Stimulated activated CD8-positive, alpha-beta memory T cell treated with anti-CD3 and anti-CD28 coated beads, Interleukin-7, amount 100 ng/mL, for 48 hours (primary cell): ENCODE measurements at regions not wholly inside any gene's neighbourhood (a gene's known extent, or its start where the extent isn't known, plus 50 kb on each side); places are given as distances from the start of the nearest gene placed in this dataset.

Source experiments
- DNase-seq, 2 donors: peaks; one replicate each; pipeline ENCODE4 v3.0.0-alpha.2; 2020; ENCODE audit warnings: low read depth in 1 of 2; ENCODE audit errors: extremely low read depth in 1 of 2

DNA sequence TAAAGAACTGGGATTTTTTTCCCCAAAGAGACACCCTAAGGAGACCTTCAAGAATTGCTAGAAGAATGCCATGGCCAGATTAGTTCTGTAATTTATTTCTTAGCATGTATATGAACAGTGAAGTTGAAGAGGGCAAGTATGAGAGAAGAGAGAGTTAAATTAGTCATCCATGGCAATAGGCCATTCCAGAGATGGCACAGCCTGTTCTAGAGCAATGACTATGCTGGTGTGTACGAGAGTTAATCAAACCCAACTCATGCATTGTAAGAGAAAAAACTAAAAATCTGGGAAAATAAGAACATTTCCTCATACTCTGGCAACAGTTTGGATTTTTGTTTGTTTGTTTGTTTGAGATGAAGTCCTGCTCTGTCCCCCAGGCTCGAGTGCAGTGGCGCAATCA, 112.1 kb upstream of the PIK3C3 start:
- DNase-seq = no peak

DNA sequence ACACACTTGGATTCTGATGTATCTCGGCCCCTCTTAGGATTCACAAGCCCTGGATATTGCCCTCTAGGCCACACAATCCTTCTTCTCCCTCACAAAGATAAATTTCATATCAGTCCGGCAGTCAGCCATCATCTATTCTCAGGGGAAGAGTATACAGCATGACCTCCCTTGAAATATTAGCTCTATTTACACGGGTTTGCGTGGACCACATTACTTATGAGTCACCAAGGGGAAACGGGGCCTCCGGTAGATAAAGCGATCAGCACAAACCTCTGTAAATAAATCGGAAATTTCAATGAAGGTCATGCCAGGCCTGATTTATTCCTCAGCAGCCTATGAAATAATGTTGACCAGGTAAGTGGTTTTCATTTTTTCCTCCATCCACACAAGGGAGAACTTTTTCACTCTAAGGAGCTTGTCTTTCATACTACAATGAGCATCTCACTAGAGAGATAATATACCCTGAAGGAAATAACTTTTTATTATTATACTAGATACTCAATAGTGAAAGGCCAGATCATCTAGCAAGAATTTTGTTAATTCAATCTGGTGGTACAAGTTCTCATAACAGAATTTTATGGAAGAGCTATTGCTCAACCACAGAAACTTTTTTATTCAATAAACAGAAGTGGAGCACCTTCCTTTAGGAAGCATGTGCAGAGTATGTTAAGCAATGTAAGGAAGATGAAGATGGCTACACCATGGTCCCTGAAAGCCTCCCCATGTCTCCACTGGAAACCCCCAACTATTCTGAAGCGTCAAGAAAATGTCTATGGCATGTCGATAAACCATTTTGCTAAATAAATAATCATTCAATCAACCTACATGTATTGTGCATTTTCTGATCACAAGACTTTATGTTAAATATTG, 125.2 kb upstream of the PIK3C3 start:
- DNase-seq = no peak

DNA sequence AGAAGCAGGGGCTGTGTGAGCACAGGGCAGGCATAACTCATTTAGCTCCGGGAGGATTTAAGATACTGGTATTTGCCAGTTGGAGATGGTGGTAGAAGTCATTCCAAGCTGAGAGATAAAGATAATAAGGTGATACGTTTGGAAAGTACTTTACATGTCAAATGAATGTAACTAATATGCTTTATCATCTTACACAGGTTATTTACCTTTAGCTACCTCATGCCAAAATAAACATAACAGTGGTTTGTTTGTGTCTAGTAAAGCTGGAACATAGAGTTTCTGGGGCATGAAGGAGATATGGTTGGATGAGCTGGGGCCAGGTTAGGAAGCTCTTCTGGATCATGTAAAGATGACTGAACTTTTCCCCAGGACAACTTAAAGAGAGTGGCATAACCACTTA, 126.9 kb upstream of the PIK3C3 start:
- no peak for DNase-seq

DNA sequence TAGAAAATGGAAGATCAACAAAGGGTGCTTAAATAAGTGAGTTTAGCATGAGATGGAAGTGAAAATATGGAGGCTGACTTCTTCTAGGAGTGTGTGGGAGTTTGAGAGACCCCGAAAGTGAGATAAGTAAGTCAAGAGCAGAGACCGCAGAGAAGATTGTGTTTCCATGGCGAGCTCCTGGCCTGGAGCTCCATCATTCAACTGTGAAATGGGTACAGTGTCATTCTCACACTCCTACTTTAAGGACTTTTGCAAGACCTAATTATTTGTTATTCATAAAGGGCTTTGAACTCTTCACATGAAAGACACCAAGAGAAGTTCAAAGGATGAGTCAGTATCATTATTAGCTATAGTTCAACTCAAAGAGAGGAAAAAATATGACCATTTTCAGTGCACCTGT, 134.2 kb upstream of the PIK3C3 start:
- no peak for DNase-seq

DNA sequence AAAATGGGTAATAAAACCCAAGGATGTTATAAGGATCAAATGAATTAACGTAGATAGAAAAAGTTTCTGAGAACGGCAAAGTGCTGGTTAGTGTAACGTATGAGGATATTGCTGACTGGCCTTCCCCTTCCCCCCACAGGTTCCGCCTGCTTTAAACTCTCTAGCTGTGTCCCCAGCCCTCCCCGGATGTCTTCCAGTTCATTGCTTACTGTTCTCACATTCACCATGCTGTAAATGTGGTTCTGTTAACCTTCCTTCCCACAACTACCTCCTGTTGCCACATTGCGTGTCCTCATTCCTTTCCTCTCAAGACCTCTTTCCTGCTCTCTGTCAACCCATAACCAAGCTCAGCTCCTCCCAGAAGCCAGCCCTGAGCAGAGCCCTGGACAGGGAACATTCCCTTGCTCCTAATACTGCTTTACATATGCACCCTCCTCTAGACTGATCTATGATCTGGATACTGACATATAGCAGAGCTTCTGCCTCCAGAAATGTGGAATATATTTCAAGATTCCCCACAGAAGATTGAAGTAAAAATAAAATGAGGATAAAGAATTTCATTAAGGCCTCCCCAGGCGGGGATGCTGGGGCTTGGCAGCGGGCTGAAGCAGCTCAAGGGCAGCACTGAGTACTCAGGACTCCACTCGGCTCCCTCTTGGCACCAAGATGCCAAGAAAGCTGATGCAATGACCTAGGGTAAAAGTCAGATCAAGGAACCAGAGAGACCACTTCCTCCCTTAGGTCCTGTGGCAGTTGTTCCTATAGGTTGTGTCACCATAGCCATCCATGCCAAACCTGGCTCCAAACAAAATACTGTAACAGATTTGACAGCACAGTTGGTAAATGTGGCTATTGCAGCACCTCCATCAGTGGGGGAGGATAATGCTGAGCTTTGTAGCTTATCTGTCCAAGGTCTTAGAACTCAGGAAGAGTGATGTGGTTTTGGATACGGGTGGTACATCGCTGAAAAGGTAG, 136.4 kb upstream of the PIK3C3 start:
- DNase-seq = no peak

DNA sequence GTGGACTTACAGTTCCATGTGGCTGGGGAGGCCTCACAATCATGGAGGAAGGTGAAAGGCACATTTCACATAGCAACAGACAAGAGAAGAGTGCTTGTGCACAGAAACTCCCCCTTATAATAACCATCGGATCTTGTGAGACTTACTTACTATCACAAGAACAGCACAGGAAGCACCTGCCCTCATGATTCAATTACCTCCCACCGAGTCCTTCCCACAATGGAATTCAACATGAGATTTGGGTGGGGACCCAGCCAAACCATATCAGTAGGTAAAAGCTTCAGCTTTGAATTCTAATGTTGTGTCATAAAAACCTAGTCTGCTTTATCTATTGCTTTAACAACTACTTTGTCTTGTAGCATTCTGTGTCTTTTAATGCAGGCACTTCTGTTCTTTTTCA, 140.4 kb upstream of the PIK3C3 start:
- no peak for DNase-seq

DNA sequence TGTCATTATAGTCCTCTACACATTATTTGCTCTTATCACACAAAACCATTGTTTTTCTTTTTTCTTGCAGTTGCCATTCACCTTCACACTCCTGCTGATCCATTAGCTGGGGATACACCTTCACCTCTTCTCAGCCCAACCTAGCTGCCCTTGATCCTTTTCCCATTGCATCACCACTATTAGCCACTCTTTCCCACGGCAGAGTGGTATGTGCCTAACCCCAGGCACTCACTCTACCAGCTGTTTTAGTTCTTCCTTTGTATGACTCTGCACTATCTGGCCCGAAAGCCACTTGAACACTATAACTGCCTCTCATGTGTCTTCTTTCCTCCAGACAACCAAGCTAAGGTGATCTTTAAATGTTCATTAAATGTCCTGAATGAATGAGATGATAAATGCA, 145.4 kb upstream of the PIK3C3 start:
- no peak for DNase-seq

DNA sequence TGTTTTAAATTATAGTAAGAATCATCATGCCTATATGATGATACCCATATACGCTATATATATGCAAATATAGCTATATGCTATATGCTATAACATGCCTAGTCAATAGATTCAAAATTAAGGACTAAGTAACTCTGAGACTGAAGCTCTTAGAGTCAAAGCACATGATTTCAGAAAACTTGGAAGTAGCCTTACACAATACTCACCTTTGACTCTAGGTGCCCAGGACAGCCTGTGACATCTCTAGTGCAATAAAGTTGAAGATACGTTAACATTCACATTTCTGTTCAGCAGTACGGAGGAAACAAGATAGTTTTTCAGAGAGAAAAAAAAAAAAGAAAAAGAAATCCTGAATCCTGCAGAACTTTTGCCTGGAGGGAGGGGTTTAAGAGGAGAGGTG, 149.7 kb upstream of the PIK3C3 start:
- DNase-seq = no peak

DNA sequence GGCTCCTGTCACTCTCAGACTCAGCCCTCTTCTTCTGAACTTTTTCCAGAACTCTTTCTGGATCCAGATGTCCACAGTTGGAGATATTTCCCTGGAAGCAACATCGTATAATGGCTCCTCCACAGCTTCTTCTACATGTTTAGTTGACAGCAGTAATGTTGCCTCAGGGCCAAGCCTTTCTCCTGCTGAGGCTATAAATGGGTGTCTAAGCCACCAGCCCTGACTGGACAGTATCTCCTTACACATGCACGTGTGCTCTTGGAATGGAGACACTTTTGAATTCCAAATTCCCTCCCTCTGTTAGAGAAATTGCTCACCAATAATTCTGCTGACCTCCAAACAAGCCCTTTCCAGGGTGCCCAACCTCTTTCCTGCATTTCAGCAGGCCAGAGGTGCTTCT, 156.2 kb upstream of the PIK3C3 start:
- no peak for DNase-seq

DNA sequence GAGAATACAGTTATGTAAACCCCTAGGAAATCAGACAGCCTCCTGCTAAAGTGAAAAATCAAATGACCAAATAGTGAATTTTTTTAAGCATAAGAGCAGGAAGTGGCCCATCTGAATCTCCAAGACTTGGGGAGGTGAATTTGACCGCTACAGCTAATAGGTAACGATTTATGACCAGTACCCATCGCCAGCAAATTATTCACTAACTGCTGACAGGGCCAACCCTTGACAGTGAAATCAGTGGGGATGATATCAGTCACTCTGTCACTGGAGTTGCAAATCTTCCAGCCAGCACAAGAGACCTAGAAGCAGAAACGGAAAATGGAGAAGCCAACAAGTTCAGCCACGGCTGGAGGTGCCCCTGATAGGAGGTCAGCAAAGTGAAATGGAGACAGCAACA, 164.3 kb upstream of the PIK3C3 start:
- DNase-seq = no peak

DNA sequence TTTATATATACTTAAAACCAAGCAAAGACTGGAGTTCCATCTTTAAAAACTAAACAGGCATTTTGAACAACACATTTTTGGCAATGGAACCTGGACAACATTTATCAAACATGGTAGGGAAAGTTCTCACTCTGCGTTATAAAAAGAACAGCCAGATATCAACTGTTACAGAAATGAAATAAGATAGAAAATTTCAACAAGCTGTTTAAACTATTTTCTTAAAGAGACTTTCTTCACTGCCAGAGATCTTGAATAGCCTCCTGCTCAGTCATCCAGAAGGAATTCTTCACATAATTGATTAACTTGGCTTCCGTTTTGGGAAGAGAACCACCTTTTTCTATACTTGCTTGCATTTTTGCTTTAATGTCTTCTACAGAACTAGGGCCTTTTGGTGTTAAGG, 166.0 kb upstream of the PIK3C3 start:
- DNase-seq = no peak

DNA sequence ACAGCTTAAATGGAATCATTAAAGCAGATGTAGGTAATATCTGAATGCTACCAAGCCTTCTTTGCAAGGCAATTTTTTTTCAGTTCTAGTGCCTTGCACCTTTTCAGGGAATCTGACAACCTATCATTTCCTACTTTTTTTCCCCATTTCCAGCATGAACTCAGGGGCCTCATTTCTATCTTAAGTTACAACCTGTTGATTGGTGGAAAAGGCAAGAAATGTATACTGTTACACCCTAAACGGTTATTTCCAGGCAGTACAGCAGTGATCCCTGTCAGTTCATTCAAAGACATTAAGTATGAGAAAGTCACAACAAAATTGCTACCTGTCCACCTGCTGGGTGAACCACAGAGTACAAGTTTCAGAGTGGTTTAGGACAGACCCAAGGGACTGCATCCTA, 171.2 kb upstream of the PIK3C3 start:
- DNase-seq = no peak

DNA sequence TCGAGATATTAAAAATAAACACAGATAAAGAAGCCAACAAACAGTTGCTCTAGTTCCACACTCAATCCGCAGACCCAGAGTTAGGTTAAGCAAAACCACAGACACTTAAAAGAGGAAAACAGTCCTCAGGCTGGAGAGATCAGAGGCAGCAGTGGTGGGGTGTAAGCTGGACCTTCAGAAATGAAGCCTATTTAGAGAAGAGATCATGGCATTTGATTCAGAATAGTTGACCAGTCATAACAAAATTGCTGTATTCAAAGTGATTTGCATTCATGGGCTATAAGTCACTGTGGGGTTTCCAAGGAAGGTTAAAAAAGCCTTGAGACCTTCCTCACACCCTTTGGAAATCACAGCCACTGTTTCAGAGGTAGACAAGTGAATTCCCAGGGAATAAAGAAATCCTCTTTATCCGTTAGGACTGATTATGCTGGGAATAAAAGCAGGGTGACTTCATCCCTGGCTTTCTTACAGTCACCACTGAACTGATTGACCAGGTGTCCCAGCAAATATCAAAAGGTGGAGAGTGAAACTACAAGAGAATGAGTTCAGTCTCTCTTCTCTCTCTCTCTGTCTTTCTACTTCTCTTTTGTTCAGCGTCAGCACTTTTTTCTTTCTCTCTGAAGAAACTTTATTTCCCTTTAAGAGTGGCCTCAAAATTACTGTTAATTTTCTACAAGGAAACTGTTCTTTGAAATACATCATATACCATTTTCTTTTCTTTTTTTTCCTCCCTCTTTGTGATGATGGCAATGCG, 171.8 kb upstream of the PIK3C3 start:
- no peak for DNase-seq

DNA sequence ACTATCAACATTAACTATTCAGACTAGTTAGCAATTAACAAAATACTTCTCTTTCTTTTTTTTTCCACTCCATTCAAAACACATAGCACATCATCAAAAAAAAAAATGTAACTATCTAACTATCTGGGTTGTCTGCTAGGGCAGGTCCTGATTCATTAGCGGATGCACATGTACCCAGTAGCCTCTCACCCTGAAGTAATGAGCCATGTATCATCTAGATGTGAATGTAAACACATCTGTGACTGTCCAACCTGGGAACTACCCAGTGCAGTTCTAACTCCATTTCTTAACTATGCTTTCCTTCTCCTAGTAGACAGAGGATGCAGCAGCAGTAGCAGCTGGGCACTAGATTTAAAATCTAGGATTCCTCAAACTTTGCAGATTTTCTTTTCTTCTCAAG, 183.1 kb upstream of the PIK3C3 start:
- DNase-seq = no peak

DNA sequence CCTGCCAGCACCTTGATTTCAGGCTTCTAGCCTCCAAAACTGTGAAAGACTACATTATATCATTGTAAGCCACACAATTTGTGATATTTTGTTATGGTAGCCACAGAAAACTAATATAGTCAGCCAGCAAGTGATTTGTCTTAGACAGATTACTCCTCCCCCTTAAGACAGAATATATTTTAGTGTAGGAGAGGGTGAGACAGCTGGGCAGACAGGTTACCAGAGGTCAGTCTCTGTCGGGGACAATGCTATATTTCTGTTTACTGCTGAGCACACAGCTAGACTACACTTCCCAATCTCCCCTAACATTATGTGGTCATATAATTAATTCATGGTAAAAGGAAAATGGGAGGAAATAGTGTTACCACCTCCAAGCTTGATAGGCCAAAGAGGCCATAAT, 185.8 kb upstream of the PIK3C3 start:
- DNase-seq = no peak

DNA sequence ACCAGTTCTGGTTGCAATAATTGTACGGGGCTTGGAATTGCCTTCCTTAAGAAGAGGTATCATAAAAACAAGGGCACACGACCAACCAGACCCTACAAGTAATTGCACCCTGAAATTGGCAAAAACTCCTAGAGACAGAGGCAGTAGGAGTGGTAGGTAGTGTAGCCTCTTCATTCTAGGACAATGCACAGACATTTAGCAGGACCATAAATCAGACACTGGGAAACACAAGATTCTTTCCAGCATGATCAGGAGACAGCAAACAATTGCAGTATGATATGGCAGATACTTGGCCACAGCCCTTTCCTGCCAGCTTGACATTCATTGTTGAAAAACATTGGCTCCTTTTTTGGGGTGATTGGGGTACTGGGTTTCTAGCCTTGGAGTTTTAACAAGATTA, 186.6 kb upstream of the PIK3C3 start:
- DNase-seq = no peak

DNA sequence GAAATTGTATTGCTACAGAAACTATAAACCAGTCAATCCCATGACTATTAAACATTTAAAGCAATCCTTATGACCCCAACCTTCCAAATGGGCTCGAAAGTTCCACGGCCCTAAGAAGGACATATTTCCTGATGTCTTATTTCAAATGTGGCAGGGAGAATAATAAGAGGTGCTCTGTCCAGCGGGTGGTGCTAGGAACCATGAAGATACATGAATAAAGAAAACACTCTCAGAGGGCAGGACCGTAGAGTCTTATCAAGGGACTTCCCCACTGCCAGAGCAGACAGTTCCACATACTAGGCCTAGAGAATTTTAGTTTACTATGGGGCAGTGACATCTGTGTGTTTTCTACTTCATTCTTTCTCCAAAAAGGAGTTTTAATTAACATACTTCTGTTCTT, 187.1 kb upstream of the PIK3C3 start:
- no peak for DNase-seq

DNA sequence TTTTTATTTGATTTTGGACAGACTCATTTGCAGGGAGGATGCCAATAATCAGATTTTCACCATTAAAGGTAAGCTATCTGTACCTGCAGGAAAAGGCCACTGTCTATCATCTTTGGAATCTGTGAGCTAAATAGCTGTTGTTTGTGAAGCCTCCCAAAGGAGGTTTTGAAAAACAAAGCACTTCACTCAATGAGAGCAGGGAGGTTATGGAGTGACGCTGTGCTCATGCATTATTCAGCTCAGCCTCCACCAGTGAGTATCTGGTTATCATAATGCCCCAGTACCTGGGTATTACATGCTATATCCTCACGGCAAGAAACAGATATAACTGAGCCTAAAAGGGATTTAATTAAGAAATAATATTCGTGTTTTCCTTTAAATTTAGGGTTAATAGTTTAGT, 189.6 kb upstream of the PIK3C3 start:
- no peak for DNase-seq

DNA sequence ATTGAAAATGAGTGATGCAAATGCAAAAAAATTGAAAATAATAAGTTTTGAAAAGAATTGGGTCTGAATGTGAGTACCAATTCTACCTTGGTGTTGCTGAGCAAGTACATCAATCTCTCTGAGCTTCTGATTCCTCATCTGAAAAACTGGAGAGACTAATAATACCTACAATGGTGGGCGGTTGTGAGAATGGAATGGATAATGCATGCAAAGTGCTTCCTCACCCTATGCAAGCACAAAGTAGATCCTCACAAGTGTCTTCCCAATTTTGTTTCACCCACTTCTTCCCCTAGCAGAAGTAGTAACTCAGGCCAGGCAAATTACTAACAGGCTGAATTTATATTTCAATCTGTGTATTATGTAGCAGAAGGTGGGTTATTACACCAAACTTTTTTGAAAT, 191.7 kb upstream of the PIK3C3 start:
- no peak for DNase-seq

DNA sequence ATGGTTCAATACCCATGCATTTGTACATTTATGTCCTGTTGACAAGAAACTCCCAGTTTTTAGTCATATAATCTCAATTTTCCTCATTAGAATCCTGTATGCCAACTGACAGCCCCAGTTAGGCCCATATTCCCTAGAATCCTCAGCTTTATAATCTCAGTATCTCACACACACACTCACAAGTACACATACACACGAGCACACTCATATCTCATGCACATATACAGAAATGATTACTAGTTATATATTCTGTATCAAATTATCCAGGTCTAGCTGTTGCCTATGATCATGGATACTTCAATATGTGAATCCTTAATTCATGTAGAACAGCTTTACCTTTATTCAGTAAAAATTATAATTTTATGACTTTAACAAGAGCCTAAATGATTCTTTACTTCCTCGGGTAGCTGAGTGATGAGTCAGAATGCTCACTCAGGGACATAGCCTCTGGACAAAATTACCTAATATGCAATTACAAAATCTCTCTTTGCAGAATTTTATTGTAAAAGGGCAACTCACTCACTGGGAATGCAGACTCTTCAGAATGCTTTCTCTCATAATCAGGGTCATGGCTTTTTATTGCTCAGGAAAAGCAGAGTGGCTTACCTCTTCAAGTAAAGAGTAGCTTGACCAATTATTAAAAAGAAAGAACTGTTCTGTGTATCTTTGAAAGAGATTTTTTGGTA, 193.6 kb upstream of the PIK3C3 start:
- no peak for DNase-seq

DNA sequence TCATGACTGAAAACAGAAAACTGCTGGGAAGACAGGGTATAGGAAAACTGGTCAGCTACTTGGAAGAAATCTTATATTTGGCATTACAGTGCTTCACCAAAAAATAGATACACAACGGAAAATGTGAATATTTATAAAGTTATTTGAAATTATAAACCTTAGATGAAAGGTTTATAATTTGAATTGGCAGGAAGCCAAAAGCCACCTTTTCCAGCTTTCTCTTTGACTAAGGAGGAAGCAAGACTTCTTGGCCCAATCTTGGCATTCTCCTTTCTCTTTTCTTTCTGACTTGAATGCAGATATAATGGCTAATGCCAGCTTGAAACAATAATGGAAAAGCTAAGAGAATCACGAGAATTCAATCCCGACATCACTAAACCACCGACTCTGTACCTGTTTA, 196.5 kb upstream of the PIK3C3 start:
- DNase-seq = no peak
